Left renal cortex interstitium (tissue), 4 donors: ENCODE measurements at regions not wholly inside any gene's neighbourhood (a gene's known extent, or its start where the extent isn't known, plus 50 kb on each side); places are given as distances from the start of the nearest gene placed in this dataset.

Experiments used
- DNase-seq, 4 donors: peaks; one replicate each; pipeline ENCODE4 v3.0.0-alpha.2; 2013; ENCODE audit warnings: low read depth in 4 of 4, low spot score in 2 of 4, missing footprints in 1 of 4

DNA sequence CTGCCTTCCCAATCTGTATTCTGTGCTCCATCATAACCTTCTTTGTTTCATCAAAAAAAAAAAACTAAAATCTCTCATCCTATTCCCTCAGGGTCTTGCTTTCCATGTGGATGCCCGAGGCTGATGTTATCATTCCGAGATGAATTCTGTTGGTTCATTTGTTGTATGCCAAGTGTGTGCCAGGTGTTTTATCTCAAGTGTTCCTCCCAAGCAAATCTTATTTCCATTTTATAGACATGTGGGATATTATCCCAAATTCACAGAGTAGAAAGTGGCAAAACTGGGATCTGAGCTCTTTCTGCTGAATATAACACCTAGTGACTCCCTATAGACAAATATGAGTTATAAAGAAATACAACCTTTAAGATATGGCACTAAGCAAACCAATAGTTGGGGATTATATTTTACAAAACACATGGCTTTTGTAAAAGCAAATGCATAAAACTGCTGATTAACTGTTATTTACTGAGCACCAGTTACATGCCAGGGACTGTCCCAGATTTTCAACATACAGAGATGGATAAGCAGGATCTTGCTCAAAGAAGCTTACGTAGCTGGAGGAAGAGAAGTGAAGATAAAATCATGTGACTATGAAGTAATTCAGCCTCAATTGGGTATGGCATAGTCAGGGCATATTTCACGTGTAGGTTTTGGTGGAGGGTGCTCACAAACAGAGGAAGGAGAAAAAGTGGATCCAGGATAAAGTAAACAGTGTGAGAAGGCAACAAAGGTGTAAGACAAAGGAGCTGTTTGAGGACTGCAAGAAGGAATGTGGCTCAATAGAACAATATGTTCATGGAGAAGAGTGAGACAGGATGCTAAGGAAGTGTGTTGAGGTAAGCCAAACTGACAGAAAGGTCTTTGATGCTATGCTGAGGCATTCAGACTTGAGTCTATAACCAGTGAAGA lies 143.3 kb upstream of the ADAMTSL1 start:
- DNase-seq, result peak in 1 of 4 donors; percentile 9

GRCh38 chr9:18331310-18331684 lies 142.7 kb upstream of the ADAMTSL1 start:
- peak in 1 of 4 donors; percentile 5 for DNase-seq

DNA sequence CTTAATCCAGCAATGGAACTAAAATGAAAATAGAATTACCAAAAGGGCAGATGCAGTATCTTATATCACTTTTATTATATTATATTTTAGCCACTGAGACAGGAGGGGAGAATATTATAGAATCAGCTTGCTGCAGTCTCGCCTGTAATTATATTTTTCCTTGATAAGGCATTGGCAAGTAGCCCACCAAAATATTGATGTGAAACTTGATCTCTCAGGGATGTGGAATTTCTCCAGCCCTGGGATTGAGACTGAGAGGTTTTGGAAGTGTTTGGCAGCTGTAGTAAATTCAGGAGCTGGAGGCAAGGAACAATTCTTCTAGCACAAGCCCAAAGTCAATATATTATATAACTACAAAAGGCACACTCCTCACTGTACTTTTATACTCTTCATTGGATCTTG lies 142.1 kb upstream of the ADAMTSL1 start:
- DNase-seq, result peak; percentile 53 to 78 (median 70)

GRCh38 chr9:18333157-18333556 lies 140.8 kb upstream of the ADAMTSL1 start:
- no peak for DNase-seq

DNA sequence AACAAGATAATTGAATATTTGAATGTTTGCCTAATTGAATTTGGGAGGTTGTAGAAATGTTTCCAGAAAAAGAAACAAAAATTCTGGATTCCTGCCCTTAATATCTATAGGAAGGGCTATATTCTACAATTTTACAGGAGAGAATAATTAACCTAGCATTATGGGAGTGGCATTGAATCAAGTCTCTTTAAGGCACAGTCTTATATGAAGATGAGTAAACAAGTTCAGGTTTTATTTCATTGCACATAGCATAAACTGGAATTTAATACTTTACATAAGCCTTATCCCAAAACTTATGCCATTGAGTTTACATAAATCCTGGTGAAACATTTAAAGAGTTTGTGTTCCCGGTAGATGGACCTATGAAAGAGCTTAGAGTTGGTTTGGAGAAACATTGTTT lies 138.1 kb upstream of the ADAMTSL1 start:
- DNase-seq, result no peak

- no peak for DNase-seq
Measured at GRCh38 chr9:18338042-18338441, 135.9 kb upstream of the ADAMTSL1 start.

- DNase-seq, result no peak
Measured at GRCh38 chr9:18343784-18344183, 130.2 kb upstream of the ADAMTSL1 start.

GRCh38 chr9:18346745-18347144 lies 127.2 kb upstream of the ADAMTSL1 start:
- DNase-seq, result no peak

- DNase-seq, result no peak
Measured at GRCh38 chr9:18347386-18348082, 126.4 kb upstream of the ADAMTSL1 start.

DNA sequence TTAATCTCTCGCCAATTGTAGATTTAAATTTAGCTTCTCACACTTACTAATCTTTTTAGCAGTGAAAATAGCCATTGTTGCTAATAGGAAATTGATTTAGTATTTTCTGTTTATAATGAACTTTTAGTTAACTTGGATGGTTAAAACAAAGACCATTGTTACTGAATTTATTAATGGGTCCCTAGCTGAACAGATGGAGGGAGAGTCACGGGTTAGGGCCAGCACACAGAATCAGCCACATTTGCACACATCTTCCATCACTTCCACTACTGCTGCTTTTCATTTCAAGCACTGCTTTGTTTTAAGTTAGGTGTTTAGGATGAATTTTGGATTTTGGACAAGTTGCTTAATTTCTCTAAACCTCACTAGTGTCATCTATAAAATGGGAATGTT lies 125.9 kb upstream of the ADAMTSL1 start:
- no peak for DNase-seq

DNA sequence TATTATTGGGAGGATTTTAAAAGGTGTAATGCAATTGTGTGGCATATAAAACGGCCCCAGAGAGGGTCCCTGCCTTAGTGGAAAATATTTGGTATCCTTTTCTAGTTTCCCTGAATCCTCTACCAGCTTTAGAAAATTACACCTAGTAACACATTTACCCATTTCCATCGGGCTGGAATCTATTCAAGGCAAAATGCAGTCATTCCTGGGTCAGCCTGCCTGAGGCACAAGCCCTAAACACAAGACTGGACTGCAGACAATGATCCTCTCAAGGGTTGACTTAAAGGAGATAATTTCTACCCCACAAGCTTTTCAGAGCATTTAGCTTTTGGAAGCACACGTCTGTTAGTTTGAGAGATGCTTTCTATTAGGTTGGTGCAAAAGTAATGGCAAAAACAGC lies 124.4 kb upstream of the ADAMTSL1 start:
- no peak for DNase-seq

- DNase-seq, result no peak
Measured at GRCh38 chr9:18350036-18350435, 123.9 kb upstream of the ADAMTSL1 start.

DNA sequence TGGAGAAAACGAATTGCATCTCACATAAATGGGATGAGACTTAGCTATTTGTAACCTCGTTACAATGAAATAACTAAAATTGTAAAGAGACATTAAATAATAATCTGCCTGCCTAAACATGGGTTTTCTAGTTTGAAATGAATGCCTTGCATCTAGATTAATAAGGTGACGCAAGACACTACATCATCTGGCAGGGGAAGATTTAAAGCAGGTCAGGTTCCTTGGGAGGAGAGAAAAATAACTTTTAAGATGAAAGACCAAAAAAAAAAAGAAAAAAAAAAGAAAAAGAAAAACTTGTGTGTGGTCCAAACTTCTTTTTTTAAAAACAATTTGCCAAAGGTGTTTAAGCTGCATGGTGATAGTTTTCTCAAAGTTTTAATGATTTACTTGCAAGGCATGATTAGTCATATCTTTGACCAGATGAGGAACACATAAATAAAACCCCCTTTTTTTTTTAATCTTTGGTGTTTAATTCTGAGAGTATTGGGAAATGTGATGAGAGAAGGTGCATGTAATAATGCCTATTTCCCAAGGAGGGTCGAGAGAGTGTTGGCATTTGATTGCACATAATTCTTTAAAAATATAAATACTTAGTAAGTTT lies 122.9 kb upstream of the ADAMTSL1 start:
- DNase-seq, result no peak

GRCh38 chr9:18352711-18353110 lies 121.2 kb upstream of the ADAMTSL1 start:
- DNase-seq, result no peak

GRCh38 chr9:18353473-18353872 lies 120.5 kb upstream of the ADAMTSL1 start:
- no peak for DNase-seq

GRCh38 chr9:18357321-18357720 lies 116.6 kb upstream of the ADAMTSL1 start:
- no peak for DNase-seq

GRCh38 chr9:18358325-18358724 lies 115.6 kb upstream of the ADAMTSL1 start:
- DNase-seq, result no peak

DNA sequence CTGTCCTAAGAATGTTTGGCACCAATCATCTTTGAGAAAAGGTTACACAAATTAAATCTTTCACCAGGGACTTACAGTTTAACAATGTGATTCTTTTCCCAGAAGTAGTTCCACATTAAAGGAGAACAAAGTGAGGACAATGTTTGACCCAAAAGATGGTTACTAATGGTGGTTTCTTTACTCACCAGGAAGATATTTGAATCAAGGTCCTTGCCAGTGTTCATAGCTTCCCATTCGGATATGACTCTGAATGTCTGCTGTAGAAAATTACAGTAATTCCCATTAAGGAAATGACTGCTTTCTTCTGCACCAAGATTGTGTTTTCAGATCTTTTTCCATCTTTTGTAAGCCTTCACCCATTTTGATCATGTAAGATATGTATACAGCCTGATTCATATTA lies 114.6 kb upstream of the ADAMTSL1 start:
- DNase-seq, result no peak

GRCh38 chr9:18360005-18360404 lies 113.9 kb upstream of the ADAMTSL1 start:
- DNase-seq, result no peak

DNA sequence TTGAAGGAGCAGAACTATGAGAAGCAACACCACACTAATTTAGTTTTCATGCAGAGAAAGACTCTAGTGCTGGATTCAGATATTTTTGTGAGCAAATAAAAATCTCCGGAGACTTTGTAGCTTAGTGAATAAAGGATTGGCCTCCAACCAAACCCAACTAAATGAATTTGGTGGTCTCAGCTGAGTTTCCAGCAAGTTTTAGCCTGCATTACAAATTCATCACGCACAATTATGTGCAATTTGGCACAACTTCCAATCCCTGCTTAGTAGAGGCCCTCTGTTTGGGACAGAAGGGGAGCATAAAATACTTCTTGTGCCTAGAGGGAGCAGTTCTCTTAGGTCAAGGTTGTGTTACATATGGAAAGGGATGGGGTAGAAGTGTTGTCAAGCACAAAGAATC lies 112.3 kb upstream of the ADAMTSL1 start:
- no peak for DNase-seq

GRCh38 chr9:18362166-18362565 lies 111.8 kb upstream of the ADAMTSL1 start:
- no peak for DNase-seq
